ENCODE measurements at regions not wholly inside any gene's neighbourhood (a gene's known extent, or its start where the extent isn't known, plus 50 kb on each side); places are given as distances from the start of the nearest gene placed in this dataset.

GRCh38 chr3:197444793-197445379 lies 110.9 kb downstream of the BDH1 start:
- Histone ChIP-seq H3K4me3 (ENCODE audit: low read depth, low read length) (no peak overlapping the region), H3K9me3 (no peaks in the 10 kb centered on the region), H3K27me3 (no peaks in the 10 kb centered on the region), H3K36me3 (no peaks in the 10 kb centered on the region), H3K4me1 (peaks cover 2% of the 10 kb centered on the region; the same call in 1 of the 2 replicates)
- no peak for DNase-seq
- TF ChIP-seq CTCF (IDR thresholded peaks at IDR 0.05; ENCODE audit: low read depth, low read length), result no peak

GRCh38 chr3:197443506-197443905 lies 112.3 kb downstream of the BDH1 start:
- TF ChIP-seq CTCF (IDR thresholded peaks at IDR 0.05; ENCODE audit: low read depth, low read length), result no peak
- H3K4me1 ChIP-seq, result peaks cover 2% of the 10 kb centered on the region; the same call in 1 of the 2 replicates
- no peak overlapping the region for H3K4me3 ChIP-seq (ENCODE audit: low read depth, low read length)

GRCh38 chr3:197440717-197441303 lies 115.0 kb downstream of the BDH1 start:
- Histone ChIP-seq H3K4me1 (no peaks in the 10 kb centered on the region; the same call in 1 of the 2 replicates), H3K9me3 (no peaks in the 10 kb centered on the region), H3K27me3 (no peaks in the 10 kb centered on the region), H3K36me3 (no peaks in the 10 kb centered on the region), H3K4me3 (ENCODE audit: low read depth, low read length) (no peak overlapping the region)
- TF ChIP-seq CTCF (IDR thresholded peaks at IDR 0.05; ENCODE audit: low read depth, low read length), result no peak
- DNase-seq, result no peak

More at GRCh38 chr3:197443506-197443905, 112.3 kb downstream of the BDH1 start:
- no peaks in the 10 kb centered on the region for H3K27me3 ChIP-seq
- no peaks in the 10 kb centered on the region for H3K36me3 ChIP-seq
- H3K9me3 ChIP-seq, result no peaks in the 10 kb centered on the region
- no peak for DNase-seq

GRCh38 chr3:197438906-197439305 lies 116.9 kb downstream of the BDH1 start:
- H3K27me3 ChIP-seq, result no peaks in the 10 kb centered on the region
- no peak for TF ChIP-seq CTCF (IDR thresholded peaks at IDR 0.05; ENCODE audit: low read depth, low read length)
- H3K36me3 ChIP-seq, result no peaks in the 10 kb centered on the region
- H3K9me3 ChIP-seq, result no peaks in the 10 kb centered on the region
- no peaks in the 10 kb centered on the region for H3K4me1 ChIP-seq
- no peak overlapping the region for H3K4me3 ChIP-seq (ENCODE audit: low read depth, low read length)
- no peak for DNase-seq

- no peaks in the 10 kb centered on the region for H3K9me3 ChIP-seq
- peaks cover 16% of the 10 kb centered on the region for H3K4me1 ChIP-seq
- TF ChIP-seq CTCF (IDR thresholded peaks at IDR 0.05; ENCODE audit: low read depth, low read length), result no peak
- H3K27me3 ChIP-seq, result no peaks in the 10 kb centered on the region
- H3K4me3 ChIP-seq (ENCODE audit: low read depth, low read length), result no peak overlapping the region
- DNase-seq, result no peak
- H3K36me3 ChIP-seq, result no peaks in the 10 kb centered on the region
Observed at GRCh38 chr3:197435426-197435825, 120.3 kb downstream of the BDH1 start.

- Histone ChIP-seq H3K4me3 (ENCODE audit: low read depth, low read length) (no peak overlapping the region), H3K36me3 (no peaks in the 10 kb centered on the region), H3K27me3 (no peaks in the 10 kb centered on the region), H3K9me3 (no peaks in the 10 kb centered on the region), H3K4me1 (peaks cover 16% of the 10 kb centered on the region)
- no peak for DNase-seq
- no peak for TF ChIP-seq CTCF (IDR thresholded peaks at IDR 0.05; ENCODE audit: low read depth, low read length)
Observed at GRCh38 chr3:197434830-197435229, 120.9 kb downstream of the BDH1 start.
